NCI-H1092 (cell line): ENCODE measurements at regions not wholly inside any gene's neighbourhood (a gene's known extent, or its start where the extent isn't known, plus 50 kb on each side); places are given as distances from the start of the nearest gene placed in this dataset.
"Not testable (repeated sequence)": the region's sequence is repeated elsewhere in the genome, so short reads cannot be mapped to it uniquely, and the experiment has no call there.

Experiments used
- DNase-seq: peaks from one replicate; lab custom pipeline; 2025; lab: John Stamatoyannopoulos, UW

GRCh38 chr3:194950906-194951628 is 265.4 kb downstream of the FAM43A start:
- no peak for DNase-seq

GRCh38 chr3:194951629-194951920 is 265.9 kb downstream of the FAM43A start:
- not testable (repeated sequence) for DNase-seq

GRCh38 chr3:194951931-194952582 is 266.4 kb downstream of the FAM43A start:
- DNase-seq = no peak

- DNase-seq = no peak
Observed at GRCh38 chr3:194952841-194953241, 267.2 kb downstream of the FAM43A start.

- DNase-seq = no peak
Observed at GRCh38 chr3:194953291-194953690, 267.6 kb downstream of the FAM43A start.

- DNase-seq = no peak
Observed at GRCh38 chr3:194955546-194955945, 269.9 kb downstream of the FAM43A start.

- DNase-seq = no peak
Observed at GRCh38 chr3:194955979-194956696, 270.5 kb downstream of the FAM43A start.

- no peak for DNase-seq
Observed at GRCh38 chr3:194956697-194957396, 271.2 kb downstream of the FAM43A start.

GRCh38 chr3:194957743-194958240 is 272.1 kb downstream of the FAM43A start:
- no peak for DNase-seq

- DNase-seq = no peak
Observed at GRCh38 chr3:194959217-194959616, 273.5 kb downstream of the FAM43A start.

- not testable (repeated sequence) for DNase-seq
Observed at GRCh38 chr3:194959666-194960065, 274.0 kb downstream of the FAM43A start.

- no peak for DNase-seq
Observed at GRCh38 chr3:194960446-194961032, 274.9 kb downstream of the FAM43A start.

GRCh38 chr3:194961149-194961548 is 275.5 kb downstream of the FAM43A start:
- no peak for DNase-seq

- no peak for DNase-seq
Observed at GRCh38 chr3:194961571-194961970, 275.9 kb downstream of the FAM43A start.

GRCh38 chr3:194962056-194962455 is 276.4 kb downstream of the FAM43A start:
- no peak for DNase-seq

- DNase-seq = no peak
Observed at GRCh38 chr3:194964809-194965208, 279.1 kb downstream of the FAM43A start.

GRCh38 chr3:194967151-194968117 is 281.8 kb downstream of the FAM43A start:
- DNase-seq = no peak

GRCh38 chr3:194970066-194970465 is 284.4 kb downstream of the FAM43A start:
- DNase-seq = no peak

GRCh38 chr3:194971009-194971408 is 285.3 kb downstream of the FAM43A start:
- no peak for DNase-seq

- no peak for DNase-seq
Observed at GRCh38 chr3:194971965-194972364, 286.3 kb downstream of the FAM43A start.

GRCh38 chr3:194972641-194973040 is 287.0 kb downstream of the FAM43A start:
- no peak for DNase-seq
